Mucosa of gallbladder (tissue), 1 donor: ENCODE measurements at regions not wholly inside any gene's neighbourhood (a gene's known extent, or its start where the extent isn't known, plus 50 kb on each side); places are given as distances from the start of the nearest gene placed in this dataset.

Experiments
- DNase-seq: peaks from one replicate; pipeline ENCODE4 v3.0.0-alpha.2; 2020; ENCODE audit warnings: low spot score
- donor health status: DM: no; HTN: no; CAD: no.

GRCh38 chr3:3629911-3630310, 169.3 kb upstream of the LRRN1 start:
- no peak for DNase-seq

- DNase-seq = no peak
Observed at GRCh38 chr3:3628676-3629328, 170.4 kb upstream of the LRRN1 start.

- DNase-seq = no peak
Observed at GRCh38 chr3:3627114-3627513, 172.1 kb upstream of the LRRN1 start.

- no peak for DNase-seq
Observed at GRCh38 chr3:3625544-3626271, 173.5 kb upstream of the LRRN1 start.

- DNase-seq = no peak
Observed at GRCh38 chr3:3619815-3620214, 179.4 kb upstream of the LRRN1 start.

- DNase-seq = no peak
Observed at GRCh38 chr3:3618623-3619022, 180.6 kb upstream of the LRRN1 start.

- no peak for DNase-seq
Observed at GRCh38 chr3:3615533-3615932, 183.7 kb upstream of the LRRN1 start.

- peak; percentile 26 for DNase-seq
Observed at GRCh38 chr3:3610581-3611298, 188.5 kb upstream of the LRRN1 start.

GRCh38 chr3:3606321-3606720, 192.9 kb upstream of the LRRN1 start:
- no peak for DNase-seq

GRCh38 chr3:3605226-3605625, 194.0 kb upstream of the LRRN1 start:
- DNase-seq = no peak

GRCh38 chr3:3603351-3603750, 195.9 kb upstream of the LRRN1 start:
- DNase-seq = no peak

GRCh38 chr3:3600665-3601340, 198.4 kb upstream of the LRRN1 start:
- DNase-seq = no peak

GRCh38 chr3:3599016-3599415, 200.2 kb upstream of the LRRN1 start:
- DNase-seq = no peak

- no peak for DNase-seq
Observed at GRCh38 chr3:3594986-3595385, 204.2 kb upstream of the LRRN1 start.

GRCh38 chr3:3589715-3590130, 209.5 kb upstream of the LRRN1 start:
- no peak for DNase-seq

- no peak for DNase-seq
Observed at GRCh38 chr3:3587647-3587972, 211.6 kb upstream of the LRRN1 start.

GRCh38 chr3:3586843-3587646, 212.2 kb upstream of the LRRN1 start:
- DNase-seq = no peak

- no peak for DNase-seq
Observed at GRCh38 chr3:3586336-3586735, 212.9 kb upstream of the LRRN1 start.

GRCh38 chr3:3579658-3580057, 219.6 kb upstream of the LRRN1 start:
- DNase-seq = no peak

GRCh38 chr3:3578718-3579117, 220.5 kb upstream of the LRRN1 start:
- DNase-seq = no peak

GRCh38 chr3:3577823-3578222, 221.4 kb upstream of the LRRN1 start:
- no peak for DNase-seq

GRCh38 chr3:3573341-3573740, 225.9 kb upstream of the LRRN1 start:
- DNase-seq = no peak
